GM21717 (cell line): ENCODE measurements at regions not wholly inside any gene's neighbourhood (a gene's known extent, or its start where the extent isn't known, plus 50 kb on each side); places are given as distances from the start of the nearest gene placed in this dataset.

Experiments used
- ATAC-seq: cut with Tn5 transposase; IDR thresholded peaks from one replicate; pipeline ENCODE4 v1.9.1; 2021; ENCODE audit warnings: mild to moderate bottlenecking, moderate library complexity; ENCODE audit not compliant: unreplicated experiment

GRCh38 chr11:19307498-19307897 is 66.8 kb upstream of the E2F8 start:
- ATAC-seq, result no peak

GRCh38 chr11:19306179-19306944 is 65.6 kb upstream of the E2F8 start:
- ATAC-seq, result no peak

GRCh38 chr11:19301361-19301760 is 60.6 kb upstream of the E2F8 start:
- ATAC-seq, result no peak

- ATAC-seq, result no peak
Measured at GRCh38 chr11:19294444-19294843, 53.7 kb upstream of the E2F8 start.

- no peak for ATAC-seq
Measured at GRCh38 chr11:19291064-19291463, 50.3 kb upstream of the E2F8 start.
